22Rv1 (cell line): ENCODE measurements at regions not wholly inside any gene's neighbourhood (a gene's known extent, or its start where the extent isn't known, plus 50 kb on each side); places are given as distances from the start of the nearest gene placed in this dataset.

ENCODE experiments used
- H3K27ac ChIP-seq: fragments of 450-650 bp; 2 replicates; pipeline ENCODE4 v1.5.1; 2017
- ZFX ChIP-seq: fragments of 450-650 bp; IDR thresholded peaks from 2 replicates; pipeline ENCODE4 v1.6.1; 2017; ENCODE audit warnings: antibody characterized with exemption, borderline replicate concordance
- TF ChIP-seq, protein P1 (sequence below): fragments of 450-650 bp; IDR thresholded peaks from 2 replicates; pipeline ENCODE4 v1.5.1; 2017; ENCODE audit warnings: mild to moderate bottlenecking

- no peak overlapping the region for H3K27ac ChIP-seq
- TF ChIP-seq, protein P1, sequence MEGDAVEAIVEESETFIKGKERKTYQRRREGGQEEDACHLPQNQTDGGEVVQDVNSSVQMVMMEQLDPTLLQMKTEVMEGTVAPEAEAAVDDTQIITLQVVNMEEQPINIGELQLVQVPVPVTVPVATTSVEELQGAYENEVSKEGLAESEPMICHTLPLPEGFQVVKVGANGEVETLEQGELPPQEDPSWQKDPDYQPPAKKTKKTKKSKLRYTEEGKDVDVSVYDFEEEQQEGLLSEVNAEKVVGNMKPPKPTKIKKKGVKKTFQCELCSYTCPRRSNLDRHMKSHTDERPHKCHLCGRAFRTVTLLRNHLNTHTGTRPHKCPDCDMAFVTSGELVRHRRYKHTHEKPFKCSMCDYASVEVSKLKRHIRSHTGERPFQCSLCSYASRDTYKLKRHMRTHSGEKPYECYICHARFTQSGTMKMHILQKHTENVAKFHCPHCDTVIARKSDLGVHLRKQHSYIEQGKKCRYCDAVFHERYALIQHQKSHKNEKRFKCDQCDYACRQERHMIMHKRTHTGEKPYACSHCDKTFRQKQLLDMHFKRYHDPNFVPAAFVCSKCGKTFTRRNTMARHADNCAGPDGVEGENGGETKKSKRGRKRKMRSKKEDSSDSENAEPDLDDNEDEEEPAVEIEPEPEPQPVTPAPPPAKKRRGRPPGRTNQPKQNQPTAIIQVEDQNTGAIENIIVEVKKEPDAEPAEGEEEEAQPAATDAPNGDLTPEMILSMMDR: no peak
These were observed 527.9 kb downstream of the NPHP4 start for GRCh38 chr1:5464366-5464765.

DNA sequence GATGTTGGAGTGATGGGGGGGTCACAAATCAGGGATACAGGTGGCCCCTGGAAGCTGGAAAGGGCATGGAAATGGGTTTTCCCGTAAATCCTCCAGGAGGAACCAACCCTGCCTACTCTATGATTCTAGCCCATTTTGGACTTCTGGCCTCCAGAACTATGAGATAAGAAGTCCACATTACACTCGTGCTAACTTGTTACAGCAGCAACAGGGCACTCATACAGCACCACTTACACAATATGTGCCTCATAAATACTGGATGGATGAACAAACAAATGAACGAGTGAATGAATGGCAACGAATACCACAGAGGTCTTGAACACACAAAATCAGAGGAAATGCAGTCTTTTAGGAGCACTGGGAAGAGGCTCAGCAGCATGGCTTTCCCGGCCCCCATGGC, 531.3 kb downstream of the NPHP4 start:
- no peak for TF ChIP-seq ZFX
- TF ChIP-seq, protein P1: no peak
- H3K27ac ChIP-seq: no peak overlapping the region

GRCh38 chr1:5459839-5460610, 532.2 kb downstream of the NPHP4 start:
- H3K27ac ChIP-seq: no peak overlapping the region
- TF ChIP-seq, protein P1: no peak
- no peak for TF ChIP-seq ZFX

- no peak overlapping the region for H3K27ac ChIP-seq
- no peak for TF ChIP-seq ZFX
- TF ChIP-seq, protein P1: no peak
These were observed 534.0 kb downstream of the NPHP4 start for GRCh38 chr1:5458248-5458647.

- no peak overlapping the region for H3K27ac ChIP-seq
- TF ChIP-seq ZFX: no peak
- TF ChIP-seq, protein P1: no peak
These were observed 536.0 kb downstream of the NPHP4 start for GRCh38 chr1:5456090-5456811.

DNA sequence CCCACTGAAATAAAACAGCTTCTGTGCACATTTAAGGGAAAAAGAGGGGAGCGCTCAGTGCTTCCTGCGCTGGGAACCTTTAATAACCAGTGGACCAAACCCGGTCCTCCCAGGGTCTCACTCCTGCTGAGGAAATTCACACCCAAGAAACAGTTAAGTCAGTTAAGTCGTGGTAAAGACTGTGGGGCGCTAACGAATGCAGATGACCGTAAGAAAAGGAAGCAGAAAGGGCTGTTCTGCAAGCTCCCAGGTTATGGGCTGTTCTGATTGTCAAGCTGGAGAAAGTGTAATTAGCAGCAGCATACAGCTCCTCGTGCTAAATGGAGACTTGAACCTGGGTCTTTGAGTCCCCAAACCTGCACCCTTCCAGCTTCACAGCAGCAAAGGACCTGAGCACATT, 536.6 kb downstream of the NPHP4 start:
- TF ChIP-seq, protein P1: no peak
- no peak for TF ChIP-seq ZFX
- H3K27ac ChIP-seq: no peak overlapping the region

DNA sequence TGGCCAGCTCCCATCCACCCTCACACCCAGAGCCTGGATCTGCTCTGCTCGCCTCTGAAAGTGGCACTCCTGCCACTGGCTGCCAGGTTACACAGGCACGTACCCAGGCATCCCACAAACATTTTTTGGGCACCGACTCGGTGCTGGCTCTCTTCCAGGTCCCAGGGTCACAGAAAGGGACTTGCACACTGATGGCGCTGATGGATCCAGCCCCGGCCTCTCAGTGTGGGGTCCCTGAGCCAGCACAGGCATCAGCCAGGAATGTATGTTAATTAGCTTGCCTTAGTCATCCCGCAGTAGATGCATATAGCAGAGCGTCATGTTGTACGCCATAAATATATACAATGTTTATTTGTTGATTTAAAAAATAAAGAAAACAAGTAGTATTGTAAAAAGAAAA, 537.2 kb downstream of the NPHP4 start:
- TF ChIP-seq ZFX: no peak
- TF ChIP-seq, protein P1: no peak
- no peak overlapping the region for H3K27ac ChIP-seq
